ENCODE measurements at regions not wholly inside any gene's neighbourhood (a gene's known extent, or its start where the extent isn't known, plus 50 kb on each side); places are given as distances from the start of the nearest gene placed in this dataset.
"Not testable (repeated sequence)": the region's sequence is repeated elsewhere in the genome, so short reads cannot be mapped to it uniquely, and the experiment has no call there.

DNA sequence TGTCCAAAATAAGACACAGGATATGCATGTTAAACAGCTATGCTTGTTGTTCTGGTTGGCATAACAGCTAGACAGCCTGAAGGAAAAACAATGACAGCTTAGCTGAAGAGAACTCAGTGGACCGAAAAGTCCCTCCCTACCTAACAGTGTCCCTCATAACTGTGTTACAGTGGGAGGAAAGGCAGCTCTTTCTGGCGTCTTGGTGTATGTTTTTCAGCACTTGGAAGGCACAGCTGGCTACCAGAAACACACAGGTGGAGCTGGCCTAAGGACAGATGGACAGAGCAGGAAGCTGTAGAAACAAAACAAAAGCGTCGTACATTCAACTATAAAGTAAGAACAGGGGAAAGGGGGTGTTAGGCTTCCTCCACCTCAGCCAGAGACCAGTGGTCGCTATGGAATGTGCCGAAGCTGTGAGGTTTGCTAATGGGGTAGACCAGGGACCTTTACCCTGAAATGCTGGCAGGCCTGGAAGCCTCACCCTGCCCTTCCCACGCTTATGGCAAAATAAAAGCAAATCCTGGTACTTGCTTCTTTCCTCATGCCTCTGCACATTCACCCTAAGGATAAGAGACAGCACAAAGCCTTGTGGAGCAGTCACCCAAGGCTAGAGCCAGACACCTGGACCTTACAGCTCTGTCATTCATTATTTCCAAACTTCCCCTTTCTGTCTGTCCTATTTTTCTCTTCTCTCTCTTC, 103.5 kb upstream of the TRIB2 start:
- DNase-seq, result no peak

DNA sequence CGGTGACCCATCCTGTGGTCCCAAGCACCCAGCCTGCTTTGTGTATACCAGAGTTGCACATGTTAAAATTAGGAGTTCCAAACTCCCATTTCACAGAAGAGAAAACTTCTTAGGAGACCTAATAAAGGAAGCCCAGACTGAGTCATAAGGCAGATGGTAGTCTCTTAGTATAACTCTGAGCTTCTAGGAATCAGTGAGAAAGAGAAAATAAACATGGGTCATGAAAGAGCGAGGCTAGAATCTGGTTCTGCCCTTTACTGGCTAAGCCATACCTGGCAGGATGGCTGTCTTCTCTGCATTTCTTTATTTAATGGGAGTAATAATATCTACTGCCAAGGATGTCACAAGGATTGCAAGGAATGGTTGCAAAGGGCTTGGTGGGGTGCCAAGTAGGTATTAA, 101.2 kb upstream of the TRIB2 start:
- DNase-seq, result no peak

DNA sequence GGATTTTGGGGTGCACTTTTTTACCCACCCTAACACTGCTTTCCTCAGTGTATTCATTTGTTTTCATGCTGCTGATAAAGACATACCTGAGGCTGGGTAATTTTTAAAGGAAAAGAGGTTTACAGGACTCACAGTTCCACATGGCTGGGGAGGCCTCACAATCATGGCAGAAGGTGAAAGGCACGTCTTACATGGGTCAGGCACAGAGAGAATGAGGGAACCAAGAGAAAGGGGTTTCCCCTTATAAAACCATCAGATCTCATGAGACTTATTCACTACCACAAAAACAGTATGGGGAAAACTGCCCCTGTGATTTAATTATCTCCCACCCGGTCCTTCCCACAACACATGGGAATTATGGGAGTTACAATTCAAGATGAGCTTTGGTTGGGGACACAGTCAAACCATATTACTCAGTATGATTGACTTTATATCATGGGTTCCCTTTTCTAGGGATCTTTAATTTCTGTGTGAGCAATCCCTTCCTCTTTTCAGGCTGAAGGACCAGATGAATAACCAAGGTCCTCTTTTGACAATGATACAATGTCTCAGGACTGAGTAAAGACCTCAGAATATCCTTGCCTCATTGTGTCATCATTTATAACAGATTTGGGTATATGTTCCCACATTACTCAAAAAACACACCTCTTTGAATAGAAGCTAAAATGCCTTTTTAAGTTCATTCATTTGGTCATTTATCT, 100.1 kb upstream of the TRIB2 start:
- DNase-seq, result no peak

- DNase-seq, result no peak
These were observed 99.4 kb upstream of the TRIB2 start for GRCh38 chr2:12617366-12617765.

DNA sequence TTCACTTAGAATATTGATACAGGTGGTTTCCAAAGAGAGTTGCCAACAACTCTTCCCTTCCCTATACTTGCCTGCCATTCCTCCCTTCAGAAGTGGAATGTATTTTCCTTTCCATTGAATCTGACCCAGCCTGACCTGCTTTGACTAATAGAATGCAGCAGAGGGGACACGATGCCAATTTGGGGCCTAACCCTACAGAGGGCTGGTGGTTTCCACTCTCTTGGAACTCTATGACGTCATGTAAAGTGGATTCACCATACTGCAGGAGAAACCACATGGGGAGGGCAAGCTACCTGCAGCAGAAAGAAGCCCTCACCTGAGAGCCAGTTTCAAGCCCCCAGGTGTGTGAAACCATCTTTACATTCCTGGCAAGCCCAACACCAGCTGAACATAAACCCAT, 98.9 kb upstream of the TRIB2 start:
- DNase-seq, result no peak

DNA sequence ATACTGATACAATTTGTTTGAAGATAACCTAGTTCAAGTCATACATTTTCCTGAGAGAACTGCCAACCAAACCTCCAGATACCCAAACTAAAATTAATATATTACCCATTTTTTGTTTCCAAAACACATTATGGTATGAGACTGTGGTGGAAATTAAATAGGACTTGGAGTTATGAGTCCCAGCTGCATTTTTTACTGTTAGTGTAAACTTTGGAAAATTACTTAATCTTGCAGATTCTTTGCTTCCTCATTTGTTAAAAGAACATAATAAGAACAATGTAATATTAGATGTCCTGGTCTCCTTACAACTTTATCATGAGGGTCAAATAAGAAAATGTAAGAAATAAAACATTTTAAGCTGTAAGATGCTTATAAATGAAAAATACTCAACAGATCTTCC, 98.2 kb upstream of the TRIB2 start:
- no peak for DNase-seq

- no peak for DNase-seq
These were observed 96.8 kb upstream of the TRIB2 start for GRCh38 chr2:12619975-12620374.

GRCh38 chr2:12620759-12621158, 96.0 kb upstream of the TRIB2 start:
- no peak for DNase-seq

GRCh38 chr2:12623051-12623450, 93.7 kb upstream of the TRIB2 start:
- no peak for DNase-seq

DNA sequence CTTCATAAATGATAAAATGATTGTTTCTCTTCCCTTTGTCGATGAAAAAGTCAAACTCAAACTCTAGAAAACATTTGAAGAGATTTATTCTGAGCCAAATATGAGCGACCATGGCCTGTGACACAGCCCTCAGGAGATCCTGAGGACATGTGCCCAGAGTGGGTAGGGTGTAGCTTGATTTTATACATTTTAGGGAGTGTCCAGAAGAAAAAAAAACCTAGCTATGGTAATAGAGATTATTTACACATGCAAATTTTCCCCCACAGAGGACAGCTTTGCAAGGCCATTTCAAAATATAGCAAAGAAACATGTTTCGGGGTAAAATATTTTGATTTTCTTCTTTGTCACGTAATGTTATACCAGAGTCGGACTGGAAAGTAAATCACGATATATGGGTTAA, 92.4 kb upstream of the TRIB2 start:
- no peak for DNase-seq

- DNase-seq, result no peak
These were observed 91.7 kb upstream of the TRIB2 start for GRCh38 chr2:12624905-12625598.

DNA sequence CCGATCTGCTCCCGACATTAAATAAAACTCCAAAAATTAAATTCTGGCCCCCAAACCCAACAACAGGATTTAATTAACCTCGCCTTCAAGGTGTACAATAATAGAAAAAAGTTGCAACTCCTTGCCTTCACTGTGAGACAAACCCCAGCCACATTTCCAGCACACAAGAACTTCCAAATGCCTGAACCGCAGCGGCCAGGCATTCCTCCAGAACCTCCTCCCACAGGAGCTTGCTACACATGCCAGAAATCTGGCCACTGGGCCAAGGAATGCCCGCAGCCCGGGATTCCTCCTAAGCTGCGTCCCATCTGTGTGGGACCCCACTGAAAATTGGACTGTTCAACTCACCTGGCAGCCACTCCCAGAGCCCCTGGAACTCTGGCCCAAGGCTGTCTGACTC, 88.2 kb upstream of the TRIB2 start:
- not testable (repeated sequence) for DNase-seq

- DNase-seq, result no peak
These were observed 79.7 kb upstream of the TRIB2 start for GRCh38 chr2:12636837-12637581.

GRCh38 chr2:12637754-12638153, 79.0 kb upstream of the TRIB2 start:
- DNase-seq, result no peak

DNA sequence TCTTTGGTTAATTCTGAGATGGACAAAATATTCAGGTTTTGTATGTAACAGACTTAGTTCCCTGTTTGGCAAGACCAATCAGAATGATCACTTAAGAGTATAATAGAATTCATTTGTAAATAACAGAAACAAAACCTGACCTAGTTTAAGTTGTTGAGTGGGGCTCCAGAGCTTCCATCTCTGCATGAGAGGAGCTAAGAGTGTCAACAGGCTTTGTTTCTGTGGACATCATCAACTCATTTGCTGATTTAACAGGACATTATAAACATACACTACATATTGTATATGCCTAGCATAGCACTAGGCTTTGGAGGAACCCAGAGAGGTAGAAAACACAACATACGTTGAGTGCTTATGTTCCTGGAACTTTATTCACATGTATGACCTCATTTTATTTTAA, 75.3 kb upstream of the TRIB2 start:
- DNase-seq, result no peak

- DNase-seq, result no peak
These were observed 74.4 kb upstream of the TRIB2 start for GRCh38 chr2:12642332-12642731.

DNA sequence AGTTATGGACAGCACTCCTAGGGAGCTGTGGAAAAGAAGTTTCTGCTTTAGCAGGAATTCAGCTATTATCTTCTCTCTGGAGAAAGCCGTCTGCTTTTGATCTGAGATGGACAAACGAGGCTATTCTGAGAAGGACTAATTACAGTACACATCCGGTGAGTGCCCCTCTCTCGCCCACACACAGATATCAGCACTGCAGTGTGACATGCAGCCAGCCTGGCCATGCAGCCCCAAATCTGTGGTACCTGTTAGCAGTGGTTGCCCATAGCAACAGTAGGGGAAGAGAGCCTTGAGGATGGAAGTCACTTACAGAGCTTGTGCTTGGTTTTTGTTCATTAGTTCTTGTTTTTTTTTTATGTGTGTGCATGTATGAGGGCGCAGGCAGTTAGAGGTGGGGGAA, 73.9 kb upstream of the TRIB2 start:
- no peak for DNase-seq

DNA sequence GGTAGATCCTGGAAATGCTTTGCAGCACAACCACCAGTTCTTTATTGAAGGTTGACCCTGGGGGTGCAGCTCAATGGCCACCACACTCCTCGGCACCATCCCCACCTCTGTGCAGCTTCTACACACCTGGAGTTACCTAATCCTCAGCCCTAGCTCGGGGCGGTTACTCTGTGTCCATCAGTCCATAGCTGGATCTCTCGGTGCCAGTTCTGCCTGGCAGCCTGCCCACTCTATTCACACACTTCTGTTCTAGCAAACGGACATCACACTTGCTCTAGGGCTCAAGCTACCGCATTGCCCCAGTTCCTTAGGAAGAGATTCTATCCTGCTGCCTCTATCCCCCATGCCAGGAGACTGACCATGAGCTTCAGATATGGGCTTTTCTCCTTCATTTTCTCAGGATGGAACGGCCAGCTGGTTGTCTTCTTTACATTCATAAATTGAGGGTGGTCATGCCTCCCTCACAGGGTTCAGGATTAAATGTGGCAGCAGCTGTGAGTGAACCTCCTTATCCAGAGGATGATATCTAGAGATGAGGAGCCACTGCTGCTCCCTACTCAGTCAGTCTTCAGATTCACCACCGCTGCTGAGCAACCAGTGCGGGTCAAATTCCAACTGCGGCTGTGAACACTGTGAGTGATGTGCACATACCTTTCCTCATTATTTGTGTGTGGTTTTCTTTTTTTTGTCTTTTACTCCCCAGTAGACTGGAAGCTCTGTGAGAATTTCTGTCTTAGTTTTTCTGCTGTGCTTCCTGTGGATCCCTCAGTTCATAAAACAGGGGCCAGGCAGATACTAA, 66.9 kb upstream of the TRIB2 start:
- DNase-seq, result no peak

GRCh38 chr2:12651641-12652040, 65.1 kb upstream of the TRIB2 start:
- DNase-seq, result no peak

GRCh38 chr2:12652723-12653122, 64.0 kb upstream of the TRIB2 start:
- DNase-seq, result no peak

DNA sequence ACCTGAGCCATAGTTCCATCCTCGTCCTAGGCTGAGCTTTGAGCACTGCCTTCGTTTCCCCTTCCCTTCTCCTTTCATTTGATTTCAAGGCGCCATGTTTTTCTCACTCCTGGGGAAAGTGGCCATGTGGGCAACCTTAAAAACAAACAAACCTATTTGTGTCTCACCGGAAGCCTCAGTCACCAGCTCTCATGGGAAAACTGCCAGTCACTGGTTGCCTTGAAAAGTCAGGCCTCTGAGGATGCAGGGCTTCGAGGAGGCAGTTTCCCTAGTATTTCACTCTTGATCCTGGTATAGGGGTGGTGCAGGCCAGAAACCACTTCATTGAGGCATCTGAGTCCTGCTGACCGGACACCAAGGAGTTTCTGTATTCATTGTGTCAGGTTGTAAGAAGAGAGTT, 59.2 kb upstream of the TRIB2 start:
- no peak for DNase-seq

- DNase-seq, result no peak
These were observed 58.3 kb upstream of the TRIB2 start for GRCh38 chr2:12658310-12658945.

Measured in NCI-H1436 treated with DMSO at 0.1 percent for 48 hours (cell line).